ENCODE measurements at regions not wholly inside any gene's neighbourhood (a gene's known extent, or its start where the extent isn't known, plus 50 kb on each side); places are given as distances from the start of the nearest gene placed in this dataset.
"Not testable (repeated sequence)": the region's sequence is repeated elsewhere in the genome, so short reads cannot be mapped to it uniquely, and the experiment has no call there.

DNA sequence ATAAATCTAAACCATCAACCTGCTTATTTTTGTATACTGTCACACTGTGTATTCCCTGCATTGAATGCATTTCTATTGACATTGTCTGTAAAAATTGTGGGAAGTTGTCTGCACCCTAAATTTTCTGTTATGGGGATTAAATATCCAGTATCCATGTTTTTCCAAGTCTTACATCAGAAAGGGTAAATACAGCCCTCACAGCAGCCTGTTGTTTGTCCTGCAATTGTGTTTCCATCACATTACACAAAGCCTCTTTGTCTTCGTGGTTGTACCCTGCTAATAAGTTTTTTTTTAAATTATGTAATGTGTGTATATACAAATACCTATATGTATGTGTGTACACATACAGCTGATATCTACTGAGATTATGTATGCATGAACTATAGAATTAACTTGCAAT lies 109.2 kb upstream of the PTPN20 start:
- DNase-seq (ENCODE audit: low read depth) = not testable (repeated sequence)

DNA sequence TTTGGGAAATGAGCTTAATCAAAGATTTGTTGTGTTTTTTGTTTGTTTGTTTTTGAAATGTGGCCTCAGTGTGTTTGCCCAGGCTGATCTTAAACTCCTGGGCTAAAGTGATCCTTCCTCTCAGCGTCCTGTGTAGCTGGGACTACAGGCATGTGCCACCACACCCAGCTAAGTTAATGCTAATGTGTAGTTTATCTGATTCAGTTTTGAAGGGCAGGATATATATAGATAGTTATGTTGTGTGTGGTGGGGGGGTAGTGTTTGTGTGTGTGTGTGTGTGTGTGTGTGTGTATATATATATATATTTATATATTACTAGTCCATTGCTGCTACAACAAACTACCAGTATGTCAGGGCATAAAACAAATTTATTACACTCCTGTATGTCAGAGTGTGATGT lies 108.1 kb upstream of the PTPN20 start:
- not testable (repeated sequence) for DNase-seq (ENCODE audit: low read depth)

DNA sequence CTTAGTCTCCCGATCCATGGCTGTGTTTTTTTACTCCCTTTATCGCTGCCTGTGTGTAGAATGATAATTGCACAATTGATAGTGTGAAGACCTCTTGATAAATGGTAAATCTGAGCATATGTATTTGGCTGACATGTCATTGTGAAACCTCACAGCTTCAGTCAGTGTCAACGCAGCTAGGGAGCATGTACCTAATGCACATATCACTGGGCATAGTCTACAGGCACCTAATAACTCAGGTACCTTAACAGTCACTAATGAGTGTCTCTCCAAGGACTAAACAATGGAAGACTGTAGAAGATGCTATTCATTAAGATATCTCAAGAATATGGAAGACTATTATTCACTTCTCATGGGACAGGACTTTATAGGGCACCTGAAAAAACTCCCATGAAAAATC lies 101.0 kb upstream of the PTPN20 start:
- not testable (repeated sequence) for DNase-seq (ENCODE audit: low read depth)

DNA sequence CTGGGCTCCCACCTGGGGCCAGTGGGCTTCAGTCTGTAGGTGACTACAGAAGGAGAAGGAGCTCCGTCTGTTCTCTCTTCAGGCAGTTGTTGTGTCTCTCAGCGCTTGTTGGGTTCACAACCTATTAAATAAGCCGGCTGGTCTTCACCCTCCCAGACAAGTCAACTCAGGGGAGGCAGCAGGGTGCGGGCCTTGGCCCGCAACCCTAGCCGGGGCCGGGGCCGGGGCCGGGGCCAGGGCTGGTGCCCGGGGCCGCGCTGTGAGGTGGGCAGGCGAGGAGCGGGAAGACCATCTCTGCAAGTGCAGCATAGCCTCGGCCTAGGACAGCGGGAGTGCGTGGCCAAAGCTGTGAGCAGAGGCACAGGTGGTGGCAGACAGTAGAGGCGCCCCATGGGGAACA lies 95.1 kb upstream of the PTPN20 start:
- not testable (repeated sequence) for DNase-seq (ENCODE audit: low read depth)

DNA sequence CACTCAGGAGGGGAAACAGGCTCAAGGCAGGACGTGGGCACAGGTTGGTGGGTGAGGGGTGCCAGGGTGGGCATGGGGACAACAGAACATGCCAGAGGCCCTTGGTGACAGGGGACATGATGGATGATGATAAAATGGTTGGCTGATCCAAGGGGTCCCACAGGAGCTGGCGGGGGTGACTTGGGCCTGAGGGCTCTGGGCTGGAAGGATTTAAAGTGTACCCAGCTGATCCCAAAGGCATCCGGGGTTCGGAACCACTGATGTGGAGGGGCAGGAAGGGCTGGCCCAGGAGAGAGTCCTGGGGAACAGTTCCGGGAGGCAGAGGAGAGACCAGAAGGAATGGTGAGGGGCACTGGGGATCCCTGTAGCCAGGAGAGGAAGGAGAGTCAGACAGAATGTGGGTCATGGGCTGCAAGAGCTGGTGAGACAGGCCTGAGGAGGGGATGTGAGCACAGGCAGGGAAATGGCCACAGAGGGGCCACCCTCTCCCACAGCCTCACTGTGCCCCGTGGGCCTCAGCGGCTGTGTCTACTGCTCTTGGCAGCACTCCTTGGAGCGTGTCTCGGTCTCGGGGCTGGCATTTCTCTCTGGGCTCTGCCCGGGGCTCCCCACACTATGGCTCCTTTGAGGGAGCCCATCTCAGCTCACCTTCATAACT lies 70.7 kb upstream of the PTPN20 start:
- not testable (repeated sequence) for DNase-seq (ENCODE audit: low read depth)

DNA sequence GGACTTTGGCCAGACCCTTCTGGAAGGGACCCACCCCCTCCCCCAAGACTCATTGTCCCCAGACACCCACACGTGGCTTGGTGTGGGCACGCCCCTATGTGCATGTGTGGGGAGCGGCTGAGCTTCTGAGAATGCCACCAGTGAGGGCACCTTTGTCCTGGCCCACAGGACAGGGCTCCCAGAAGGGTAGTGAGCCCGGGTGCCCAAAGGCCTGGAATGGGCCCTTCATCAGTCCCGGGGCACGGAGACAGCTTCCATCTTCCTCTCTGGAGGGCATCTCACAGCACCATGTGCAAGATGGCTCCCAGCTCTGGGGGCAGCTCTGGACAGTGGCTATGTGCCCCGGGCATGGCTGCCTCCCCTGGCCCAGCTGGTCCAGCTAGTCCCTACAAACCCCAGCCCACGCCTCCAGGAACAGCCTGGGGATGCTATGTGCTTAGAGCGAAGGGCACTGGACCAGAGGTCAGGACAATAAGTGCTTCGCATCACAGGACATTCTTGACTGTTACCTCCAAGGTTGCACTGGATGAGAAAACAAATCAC lies 70.1 kb upstream of the PTPN20 start:
- DNase-seq (ENCODE audit: low read depth) = not testable (repeated sequence)

DNA sequence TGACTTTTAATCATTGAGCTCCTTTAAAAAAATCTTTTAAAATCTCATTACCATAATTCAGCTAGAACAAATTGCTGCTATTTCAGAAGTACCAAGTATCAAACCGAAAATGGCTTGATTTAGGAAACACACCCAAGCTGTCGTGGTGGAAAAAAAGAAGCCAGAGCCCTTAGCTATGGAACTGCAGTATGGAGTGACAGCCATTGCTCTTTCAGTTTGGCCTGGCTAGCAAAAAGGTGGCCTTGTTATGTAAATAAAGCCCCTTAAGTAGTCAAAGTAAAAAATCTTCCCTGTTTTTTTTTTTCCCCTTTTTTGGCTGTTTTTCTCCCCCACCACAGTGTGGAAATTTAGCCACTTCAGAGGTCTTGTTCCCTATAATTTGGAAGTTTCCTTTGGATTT lies 66.0 kb upstream of the PTPN20 start:
- DNase-seq (ENCODE audit: low read depth) = not testable (repeated sequence)

DNA sequence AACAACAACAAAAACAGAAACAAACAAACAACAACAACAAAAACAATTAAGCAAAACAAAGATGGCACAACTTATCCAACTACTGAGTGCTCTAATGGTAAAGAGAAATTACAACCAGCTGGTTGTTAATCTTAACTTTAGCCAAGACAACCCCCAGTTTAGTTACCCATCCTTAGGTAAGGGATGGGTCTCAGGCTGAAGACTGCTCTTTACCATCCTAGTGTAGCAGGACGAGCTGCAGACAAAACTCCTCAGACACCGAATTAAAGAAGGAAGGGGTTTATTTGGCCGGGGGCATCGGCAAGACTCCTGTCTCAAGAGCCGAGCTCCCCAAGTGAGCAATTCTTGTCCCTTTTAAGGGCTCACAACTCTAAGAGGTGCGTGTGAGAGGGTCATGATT lies 65.6 kb upstream of the PTPN20 start:
- DNase-seq (ENCODE audit: low read depth) = not testable (repeated sequence)

DNA sequence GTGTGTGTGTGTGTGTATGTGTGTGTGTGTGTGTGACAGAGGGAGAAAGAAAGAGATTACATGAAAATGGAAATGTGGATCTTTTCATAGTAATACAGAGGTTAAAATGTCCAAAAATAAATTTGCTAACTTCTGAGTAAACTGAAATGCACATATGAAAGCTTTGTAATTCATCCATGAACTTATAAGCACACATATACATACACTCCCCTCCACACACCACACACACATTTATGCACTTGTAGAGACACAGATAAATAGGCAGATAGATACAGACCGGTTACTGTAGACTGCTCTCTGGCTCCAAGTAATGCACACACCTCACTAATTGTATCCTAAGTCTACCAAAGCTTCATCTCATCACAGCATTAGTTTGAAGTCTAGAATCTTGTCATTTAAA lies 50.5 kb upstream of the PTPN20 start:
- not testable (repeated sequence) for DNase-seq (ENCODE audit: low read depth)

All from activated T-helper 9 cell treated with anti-CD3 and anti-CD28 coated beads, Interleukin-2, amount 50 U/mL, for 16 hours (primary cell).